ENCODE measurements at regions not wholly inside any gene's neighbourhood (a gene's known extent, or its start where the extent isn't known, plus 50 kb on each side); places are given as distances from the start of the nearest gene placed in this dataset.

- no peak for DNase-seq (ENCODE audit: low spot score in 2 of 2)
- no peak overlapping the region for H3K4me3 ChIP-seq
- no peaks in the 10 kb centered on the region for H3K9me3 ChIP-seq
- WGBS, result 79% methylated on average over 7 of the region's 7 CpGs
- H3K27me3 ChIP-seq, result no peaks in the 10 kb centered on the region
- H3K27ac ChIP-seq, result no peak overlapping the region
- H3K36me3 ChIP-seq, result no peaks in the 10 kb centered on the region
- peaks cover 32% of the 10 kb centered on the region for H3K4me1 ChIP-seq
- TF ChIP-seq CTCF (IDR thresholded peaks at IDR 0.05) (no peak), POLR2AphosphoS5 (IDR thresholded peaks at IDR 0.05) (no peak), POLR2A (IDR thresholded peaks at IDR 0.05) (no peak), EP300 (IDR thresholded peaks at IDR 0.05) (no peak)
Observed at GRCh38 chr2:64938607-64939285, 50.5 kb upstream of the SLC1A4 start.

- Histone ChIP-seq H3K4me1 (peaks cover 39% of the 10 kb centered on the region), H3K9me3 (no peaks in the 10 kb centered on the region), H3K27ac (no peak overlapping the region), H3K36me3 (no peaks in the 10 kb centered on the region), H3K4me3 (no peak overlapping the region), H3K27me3 (no peaks in the 10 kb centered on the region)
- TF ChIP-seq EP300 (IDR thresholded peaks at IDR 0.05), result no peak
- no peak for TF ChIP-seq POLR2AphosphoS5 (IDR thresholded peaks at IDR 0.05)
- TF ChIP-seq CTCF (IDR thresholded peaks at IDR 0.05), result no peak
- TF ChIP-seq POLR2A (IDR thresholded peaks at IDR 0.05), result no peak
- no peak for DNase-seq (ENCODE audit: low spot score in 2 of 2)
- WGBS, result 78% methylated on average over 12 of the region's 12 CpGs
Observed at GRCh38 chr2:64939332-64939917, 49.8 kb upstream of the SLC1A4 start.
